Limb (tissue), 2 donors: ENCODE measurements at regions not wholly inside any gene's neighbourhood (a gene's known extent, or its start where the extent isn't known, plus 50 kb on each side); places are given as distances from the start of the nearest gene placed in this dataset.

Source experiments
- DNase-seq, 2 donors: peaks; one replicate each; pipeline ENCODE4 v3.0.0-alpha.2; 2016; ENCODE audit errors: extremely low spot score in 2 of 2

- no peak for DNase-seq
Measured at GRCh38 chr20:58162986-58163385, 65.5 kb downstream of the ANKRD60 start.

GRCh38 chr20:58161192-58161591 is 67.3 kb downstream of the ANKRD60 start:
- no peak for DNase-seq

- DNase-seq: no peak
Measured at GRCh38 chr20:58160451-58161061, 67.9 kb downstream of the ANKRD60 start.

- DNase-seq: no peak
Measured at GRCh38 chr20:58155148-58155925, 73.1 kb downstream of the ANKRD60 start.

GRCh38 chr20:58154113-58154512 is 74.3 kb downstream of the ANKRD60 start:
- DNase-seq: no peak

- no peak for DNase-seq
Measured at GRCh38 chr20:58153121-58153520, 75.3 kb downstream of the ANKRD60 start.

- DNase-seq: peak in 1 of 2 donors; percentile 71
Measured at GRCh38 chr20:58150772-58151171, 77.7 kb downstream of the ANKRD60 start.

- no peak for DNase-seq
Measured at GRCh38 chr20:58149437-58150091, 78.9 kb downstream of the ANKRD60 start.

GRCh38 chr20:58148891-58149290 is 79.6 kb downstream of the ANKRD60 start:
- no peak for DNase-seq

GRCh38 chr20:58147628-58148370 is 80.7 kb downstream of the ANKRD60 start:
- DNase-seq: no peak

GRCh38 chr20:58146746-58147140 is 81.7 kb downstream of the ANKRD60 start:
- DNase-seq: no peak

GRCh38 chr20:58146081-58146745 is 82.2 kb downstream of the ANKRD60 start:
- peak; percentile 7 to 69 for DNase-seq

GRCh38 chr20:58145506-58146080 is 82.9 kb downstream of the ANKRD60 start:
- DNase-seq: no peak

- DNase-seq: no peak
Measured at GRCh38 chr20:58144096-58144495, 84.4 kb downstream of the ANKRD60 start.

GRCh38 chr20:58143531-58143930 is 84.9 kb downstream of the ANKRD60 start:
- DNase-seq: no peak

GRCh38 chr20:58142843-58143185 is 85.6 kb downstream of the ANKRD60 start:
- DNase-seq: no peak

- DNase-seq: no peak
Measured at GRCh38 chr20:58141971-58142842, 86.2 kb downstream of the ANKRD60 start.

- no peak for DNase-seq
Measured at GRCh38 chr20:58141496-58141895, 87.0 kb downstream of the ANKRD60 start.

- DNase-seq: no peak
Measured at GRCh38 chr20:58140787-58141425, 87.5 kb downstream of the ANKRD60 start.
